Esophagus muscularis mucosa (tissue), 2 donors: ENCODE measurements at regions not wholly inside any gene's neighbourhood (a gene's known extent, or its start where the extent isn't known, plus 50 kb on each side); places are given as distances from the start of the nearest gene placed in this dataset.

Experiments
- POLR2A ChIP-seq: fragments of 450-650 bp; IDR thresholded peaks from one replicate; pipeline ENCODE4 v1.6.1; 2017; ENCODE audit warnings: antibody characterized with exemption, moderate library complexity, mild to moderate bottlenecking, low read depth
- POLR2AphosphoS5 ChIP-seq, 2 donors: sonication (generic); formaldehyde crosslinking; IDR thresholded peaks; one replicate each; pipeline ENCODE4 v1.6.1; 2017; ENCODE audit warnings: antibody characterized with exemption in 2 of 2

- TF ChIP-seq POLR2AphosphoS5 (IDR thresholded peaks at IDR 0.05) (no peak), POLR2A (no peak)
These were observed 395.2 kb upstream of the INTU start for GRCh38 chr4:127237581-127237980.
